HCT116 (cell line): ENCODE measurements at regions not wholly inside any gene's neighbourhood (a gene's known extent, or its start where the extent isn't known, plus 50 kb on each side); places are given as distances from the start of the nearest gene placed in this dataset.

Experiments used
- ATAC-seq: fragments of 200-7000 bp; cut with Tn5 transposase; 2 replicates; pipeline ENCODE4 v1.9.1; 2020; ENCODE audit warnings: mild to moderate bottlenecking, moderate library complexity
- BruUV-seq: library from RNA; stranded (reverse); fragments of 400-500 nt; replicated peaks from 2 replicates; lab custom pipeline; 2021; lab: Mats Ljungman, UMichigan
- CTCF ChIA-PET: fragments of 300-600 bp; sonication (Branson Sonifier 250); formaldehyde crosslinking; loops from one replicate; lab custom pipeline; 2021; ENCODE audit warnings: antibody characterized with exemption; lab: Charles Lee
- POLR2A ChIA-PET: fragments of 300-600, 350-600 bp; sonication (Branson Sonifier 250); formaldehyde crosslinking; loops from one replicate; lab custom pipeline; 2021; ENCODE audit warnings: antibody characterized with exemption; lab: Charles Lee
- RAD21 ChIA-PET, 2 experiments: fragments of 300-600 bp; sonication (Branson Sonifier 250); formaldehyde crosslinking; loops; one replicate each; lab custom pipeline; 2023; ENCODE audit warnings: low total read pairs in 2 of 2; ENCODE audit not compliant: uncharacterized antibody in 2 of 2, unreplicated experiment in 2 of 2, low non-redundant PET in 1 of 2; lab: Charles Lee
- DNase-seq: peaks from one replicate; pipeline ENCODE4 v3.0.0-alpha.2; 2010; ENCODE audit warnings: low read depth, low spot score
- H2AFZ ChIP-seq: fragments of 200-600 bp; shearing (Covaris generic), sonication (generic); 2 replicates; pipeline ENCODE4 v1.6.1; 2017; ENCODE audit warnings: low read depth, mixed run types, mixed read lengths, antibody characterized with exemption, low read length; ENCODE audit not compliant: poor library complexity, severe bottlenecking
- H3K27ac ChIP-seq: 2 replicates; pipeline ENCODE4 v1.5.1; 2012; ENCODE audit warnings: low read depth, low read length
- H3K27me3 ChIP-seq: fragments of 200-600 bp; sonication (generic); 2 replicates; pipeline ENCODE4 v1.6.1; 2016; ENCODE audit warnings: mixed run types, low read length, mixed read lengths; ENCODE audit not compliant: insufficient read depth
- H3K36me3 ChIP-seq, 2 experiments: fragments of 200-500 bp in 1 of 2; fragments of 200-600 bp in 1 of 2; sonication (Bioruptor generic) in 1 of 2; sonication (generic) in 1 of 2; 2 replicates each; pipeline versions ENCODE4 v1.5.1 to v1.6.1; 2014 to 2016; ENCODE audit warnings: low read length in 2 of 2, inconsistent platforms in 1 of 2, mixed read lengths in 1 of 2, mixed run types in 1 of 2; ENCODE audit not compliant: insufficient read depth in 2 of 2, control insufficient read depth in 1 of 2
- H3K4me1 ChIP-seq, 2 experiments: fragments of 200-600 bp in 1 of 2; sonication (generic) in 1 of 2; 2 replicates each; pipeline versions ENCODE4 v1.5.1 to v1.6.1; 2012 to 2017; ENCODE audit warnings: low read length in 2 of 2, inconsistent platforms in 1 of 2, mild to moderate bottlenecking in 1 of 2, mixed read lengths in 1 of 2, mixed run types in 1 of 2, moderate library complexity in 1 of 2; ENCODE audit not compliant: insufficient read depth in 2 of 2, control insufficient read depth in 1 of 2
- H3K4me2 ChIP-seq: fragments of 200-600 bp; sonication (generic); 2 replicates; pipeline ENCODE4 v1.6.1; 2017; ENCODE audit warnings: mixed run types, low read length, mixed read lengths
- H3K4me3 ChIP-seq, 2 experiments: fragments of 200-600 bp in 1 of 2; sonication (generic) in 1 of 2; replicated peaks in 1 of 2; 2 replicates each; pipeline ENCODE4 v1.5.1; 2011 to 2016; ENCODE audit warnings: low read length in 2 of 2, control low read depth in 1 of 2, low read depth in 1 of 2, mild to moderate bottlenecking in 1 of 2, mixed read lengths in 1 of 2, mixed run types in 1 of 2
- H3K79me2 ChIP-seq: fragments of 200-600 bp; sonication (generic); 2 replicates; pipeline ENCODE4 v1.6.1; 2017; ENCODE audit warnings: mild to moderate bottlenecking, mixed run types, low read length, moderate library complexity, mixed read lengths; ENCODE audit not compliant: insufficient read depth
- H3K9ac ChIP-seq: fragments of 200-600 bp; sonication (generic); 2 replicates; pipeline ENCODE4 v1.6.1; 2016; ENCODE audit warnings: low read length, mixed read lengths
- H3K9me2 ChIP-seq: fragments of 200-600 bp; sonication (generic), shearing (Covaris generic); 2 replicates; pipeline ENCODE4 v1.6.1; 2017; ENCODE audit warnings: mixed run types, mild to moderate bottlenecking, moderate library complexity; ENCODE audit not compliant: insufficient read depth
- H3K9me3 ChIP-seq, 2 experiments: fragments of 200-500 bp in 1 of 2; fragments of 200-600 bp in 1 of 2; sonication (Bioruptor generic) in 1 of 2; sonication (generic) in 1 of 2; 2 replicates each; pipeline ENCODE4 v1.6.1; 2014 to 2017; ENCODE audit warnings: low read length in 2 of 2, mixed read lengths in 2 of 2, inconsistent platforms in 1 of 2, low read depth in 1 of 2, mild to moderate bottlenecking in 1 of 2, mixed run types in 1 of 2, moderate library complexity in 1 of 2; ENCODE audit not compliant: control insufficient read depth in 1 of 2, insufficient read depth in 1 of 2
- H4K20me1 ChIP-seq: fragments of 200-600 bp; sonication (generic), shearing (Covaris generic); 2 replicates; pipeline ENCODE4 v1.6.1; 2017; ENCODE audit warnings: mixed run types, mild to moderate bottlenecking, moderate library complexity; ENCODE audit not compliant: insufficient read depth
- EZH2phosphoT487 ChIP-seq: fragments of 200-600 bp; IDR thresholded peaks from 2 replicates; pipeline ENCODE4 v1.6.1; 2018; ENCODE audit warnings: antibody characterized with exemption, borderline replicate concordance
- FOSL1 ChIP-seq: IDR thresholded peaks from 2 replicates; pipeline ENCODE4 v1.6.1; 2012; ENCODE audit warnings: low read depth
- RAD21 ChIP-seq: IDR thresholded peaks from 2 replicates; pipeline ENCODE4 v1.6.1; 2012; ENCODE audit warnings: low read depth, mild to moderate bottlenecking
- intact Hi-C: fragments of 100-400 bp; cut with micrococcal nuclease; formaldehyde crosslinking; loops from 2 replicates; pipeline ENCODE4 v1.10.0; 2022
- TF ChIP-seq, protein P1 (sequence below), 3 experiments: fragments of 200-600 bp in 1 of 3; sonication (generic) in 1 of 3; IDR thresholded peaks in 2 of 3; conservative IDR thresholded peaks in 1 of 3; 2 replicates each; pipeline ENCODE4 v1.5.1; 2012 to 2017; ENCODE audit warnings: low read depth in 2 of 3, low read length in 2 of 3, antibody characterized with exemption in 1 of 3, borderline replicate concordance in 1 of 3, control low read depth in 1 of 3, mild to moderate bottlenecking in 1 of 3, mixed read lengths in 1 of 3, mixed run types in 1 of 3, moderate library complexity in 1 of 3; ENCODE audit not compliant: insufficient read depth in 1 of 3

DNA sequence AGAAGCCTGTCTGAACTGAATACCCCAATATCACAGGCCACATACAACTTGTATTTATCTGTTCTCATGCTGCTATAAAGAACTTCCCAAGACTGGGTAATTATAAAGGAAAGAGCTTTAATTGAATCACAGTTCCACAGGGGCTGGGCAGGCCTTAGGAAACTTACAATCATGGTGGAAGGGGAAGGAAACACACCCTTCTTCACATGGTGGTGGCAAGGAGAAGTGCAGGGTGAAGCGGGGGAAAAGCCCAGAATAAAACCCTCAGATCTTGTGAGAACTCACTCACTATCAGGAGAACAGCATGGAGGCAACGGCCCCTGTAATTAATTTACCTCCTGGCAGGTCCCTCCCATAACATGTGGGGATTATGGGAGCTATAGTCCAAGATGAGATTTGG is 50.3 kb upstream of the FNDC1 start:
- Histone ChIP-seq H3K9me2 (no peaks in the 10 kb centered on the region), H3K36me3 (no peaks in the 10 kb centered on the region), H3K9ac (no peak overlapping the region), H3K27me3 (no peaks in the 10 kb centered on the region), H3K27ac (no peak overlapping the region), H3K4me3 (no peak overlapping the region), H3K9me3 (no peaks in the 10 kb centered on the region), H2AFZ (no peak overlapping the region), H3K4me2 (no peak overlapping the region), H3K79me2 (no peaks in the 10 kb centered on the region), H3K4me1 (no peaks in the 10 kb centered on the region), H4K20me1 (no peaks in the 10 kb centered on the region)
- TF ChIP-seq, protein P1, sequence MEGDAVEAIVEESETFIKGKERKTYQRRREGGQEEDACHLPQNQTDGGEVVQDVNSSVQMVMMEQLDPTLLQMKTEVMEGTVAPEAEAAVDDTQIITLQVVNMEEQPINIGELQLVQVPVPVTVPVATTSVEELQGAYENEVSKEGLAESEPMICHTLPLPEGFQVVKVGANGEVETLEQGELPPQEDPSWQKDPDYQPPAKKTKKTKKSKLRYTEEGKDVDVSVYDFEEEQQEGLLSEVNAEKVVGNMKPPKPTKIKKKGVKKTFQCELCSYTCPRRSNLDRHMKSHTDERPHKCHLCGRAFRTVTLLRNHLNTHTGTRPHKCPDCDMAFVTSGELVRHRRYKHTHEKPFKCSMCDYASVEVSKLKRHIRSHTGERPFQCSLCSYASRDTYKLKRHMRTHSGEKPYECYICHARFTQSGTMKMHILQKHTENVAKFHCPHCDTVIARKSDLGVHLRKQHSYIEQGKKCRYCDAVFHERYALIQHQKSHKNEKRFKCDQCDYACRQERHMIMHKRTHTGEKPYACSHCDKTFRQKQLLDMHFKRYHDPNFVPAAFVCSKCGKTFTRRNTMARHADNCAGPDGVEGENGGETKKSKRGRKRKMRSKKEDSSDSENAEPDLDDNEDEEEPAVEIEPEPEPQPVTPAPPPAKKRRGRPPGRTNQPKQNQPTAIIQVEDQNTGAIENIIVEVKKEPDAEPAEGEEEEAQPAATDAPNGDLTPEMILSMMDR (IDR thresholded peaks at IDR 0.05 in 2 of 3, conservative IDR thresholded peaks at IDR 0.05 in 1 of 3; ENCODE audit: borderline replicate concordance in 1 of 3, insufficient read depth in 1 of 3, low read depth in 2 of 3, low read length in 2 of 3), result peak in 2 of 3 experiments; percentile 15 to 22; a peak in 2 of 6 replicates
- TF ChIP-seq FOSL1, result no peak
- POLR2A ChIA-PET, result no interaction called here
- intact Hi-C loops, result loop anchor here (10.0 kb wide), 1 partner anchor 314 kb away; no protein-coding TSS in a partner anchor
- RAD21 ChIA-PET, result no interaction called here
- CTCF ChIA-PET, result no interaction called here
- no TSS peak for BruUV-seq
- DNase-seq (no peak), ATAC-seq (peak; percentile 71)

DNA sequence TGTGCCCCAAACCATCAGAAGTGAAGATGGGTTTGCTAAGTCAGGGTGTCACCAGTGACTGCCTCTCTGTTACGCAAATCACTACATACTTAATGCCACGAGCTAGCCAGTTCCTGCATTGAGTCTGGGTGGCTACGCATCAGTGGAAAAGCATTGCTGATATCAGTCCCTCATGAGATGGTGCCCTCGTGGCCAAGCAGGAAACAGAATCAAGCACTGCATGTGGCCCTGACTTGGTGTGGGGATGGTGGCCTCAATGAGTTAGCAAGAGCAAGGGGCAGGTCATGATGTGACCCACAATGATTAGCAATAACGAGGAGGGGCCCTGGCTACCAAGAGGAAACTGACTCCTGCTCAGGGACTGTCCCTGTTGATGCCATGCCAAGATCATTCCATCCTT is 51.6 kb upstream of the FNDC1 start:
- no peaks in the 10 kb centered on the region for H4K20me1 ChIP-seq
- no peak overlapping the region for H3K4me3 ChIP-seq
- no peak overlapping the region for H3K4me2 ChIP-seq
- H3K27me3 ChIP-seq, result no peaks in the 10 kb centered on the region
- H3K4me1 ChIP-seq, result no peaks in the 10 kb centered on the region
- no peak overlapping the region for H3K27ac ChIP-seq
- no peak overlapping the region for H2AFZ ChIP-seq
- POLR2A ChIA-PET, result no interaction called here
- no TSS peak for BruUV-seq
- CTCF ChIA-PET, result no interaction called here
- RAD21 ChIA-PET, result no interaction called here
- ATAC-seq (no peak), DNase-seq (no peak)
- H3K9me3 ChIP-seq, result no peaks in the 10 kb centered on the region
- H3K9ac ChIP-seq, result no peak overlapping the region
- TF ChIP-seq RAD21 (no peak), EZH2phosphoT487 (no peak)
- no peaks in the 10 kb centered on the region for H3K9me2 ChIP-seq
- no peaks in the 10 kb centered on the region for H3K79me2 ChIP-seq
- H3K36me3 ChIP-seq, result no peaks in the 10 kb centered on the region
- intact Hi-C loops, result loop anchor here (10.0 kb wide), 1 partner anchor 313 kb away; no protein-coding TSS in a partner anchor
